GM10266 (cell line): ENCODE measurements at regions not wholly inside any gene's neighbourhood (a gene's known extent, or its start where the extent isn't known, plus 50 kb on each side); places are given as distances from the start of the nearest gene placed in this dataset.
A peak's percentile ranks its signal among the peaks of the same experiment; 100 is the strongest.

Experiments
- DNase-seq: peaks from one replicate; pipeline ENCODE4 v3.0.0; 2012; ENCODE audit errors: extremely low spot score
- CTCF ChIP-seq: IDR thresholded peaks from 2 replicates; pipeline ENCODE4 v1.5.1; 2012; ENCODE audit warnings: mild to moderate bottlenecking, low read depth; ENCODE audit not compliant: control insufficient read depth, insufficient read depth; ENCODE audit errors: missing control alignments

DNA sequence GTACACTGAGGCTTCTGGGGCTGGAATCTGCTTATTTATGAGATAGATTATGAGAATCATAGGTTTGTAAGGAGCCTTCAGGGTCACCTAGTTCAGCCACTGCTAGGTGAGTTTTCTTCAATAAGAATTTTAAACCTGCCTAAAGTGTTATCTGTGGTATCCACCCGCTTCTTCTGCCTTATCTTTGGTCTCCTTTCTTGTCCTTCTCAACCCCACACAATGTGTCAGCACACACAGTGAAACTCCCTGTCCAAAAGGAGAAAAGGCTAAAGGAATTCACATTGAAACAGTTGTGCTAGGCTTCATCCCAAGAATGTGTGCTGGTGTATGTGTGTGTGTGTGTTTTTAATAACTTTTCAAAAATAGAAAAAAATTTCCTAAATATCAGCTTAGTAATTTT lies 259.3 kb upstream of the BTG1 start:
- no peak for DNase-seq
- no peak for TF ChIP-seq CTCF

GRCh38 chr12:92404259-92404894 lies 258.7 kb upstream of the BTG1 start:
- no peak for DNase-seq
- TF ChIP-seq CTCF, result no peak

- peak; percentile 78 for DNase-seq
- no peak for TF ChIP-seq CTCF
These were observed 257.8 kb upstream of the BTG1 start for GRCh38 chr12:92403210-92404175.

DNA sequence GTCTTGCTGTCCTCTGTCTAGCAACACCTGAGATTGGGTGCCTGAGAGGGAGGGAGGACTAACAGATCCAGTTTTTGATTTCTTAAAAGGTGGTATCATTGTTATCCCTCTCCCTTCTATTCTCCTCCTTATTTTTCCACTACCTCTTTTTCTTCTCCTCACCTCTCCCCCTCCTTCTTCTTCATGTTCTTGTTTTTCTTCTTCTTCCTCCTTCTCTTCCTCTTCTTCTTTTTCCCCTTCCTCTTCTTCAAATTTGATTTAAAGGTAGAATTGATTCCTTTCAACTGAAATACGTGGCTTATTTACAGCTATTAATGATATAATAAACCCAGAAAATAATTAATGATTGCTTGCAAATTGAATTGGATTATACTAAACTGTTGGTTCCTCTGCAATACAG lies 256.8 kb upstream of the BTG1 start:
- TF ChIP-seq CTCF, result no peak
- DNase-seq, result no peak

GRCh38 chr12:92400006-92400405 lies 254.4 kb upstream of the BTG1 start:
- no peak for TF ChIP-seq CTCF
- no peak for DNase-seq

GRCh38 chr12:92398565-92399309 lies 253.1 kb upstream of the BTG1 start:
- no peak for TF ChIP-seq CTCF
- peak; percentile 17 for DNase-seq

GRCh38 chr12:92396647-92397252 lies 251.1 kb upstream of the BTG1 start:
- no peak for DNase-seq
- TF ChIP-seq CTCF, result no peak
